ENCODE measurements at regions not wholly inside any gene's neighbourhood (a gene's known extent, or its start where the extent isn't known, plus 50 kb on each side); places are given as distances from the start of the nearest gene placed in this dataset.

DNA sequence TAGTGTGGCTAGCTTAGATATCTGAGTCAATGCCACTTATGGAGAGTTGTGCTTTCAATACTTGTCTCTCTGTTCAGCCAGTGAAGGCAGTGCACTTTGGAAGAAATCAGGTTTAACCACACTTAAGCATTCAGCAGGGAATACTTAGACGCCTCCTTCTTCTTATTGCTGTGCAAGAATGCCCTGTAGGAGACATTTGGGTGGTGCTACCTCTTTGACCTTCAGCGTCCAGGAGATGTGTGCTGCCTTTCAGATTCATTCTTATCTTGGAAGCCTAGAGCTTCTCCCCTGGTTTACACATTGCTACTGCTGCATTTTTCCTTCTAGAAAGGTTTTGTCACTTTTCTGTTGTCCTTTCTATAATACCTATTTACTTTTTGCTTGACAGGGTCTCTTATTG lies 350.5 kb downstream of the ARL6IP6 start:
- DNase-seq (ENCODE audit: low spot score) = no peak
- TF ChIP-seq, protein P1, sequence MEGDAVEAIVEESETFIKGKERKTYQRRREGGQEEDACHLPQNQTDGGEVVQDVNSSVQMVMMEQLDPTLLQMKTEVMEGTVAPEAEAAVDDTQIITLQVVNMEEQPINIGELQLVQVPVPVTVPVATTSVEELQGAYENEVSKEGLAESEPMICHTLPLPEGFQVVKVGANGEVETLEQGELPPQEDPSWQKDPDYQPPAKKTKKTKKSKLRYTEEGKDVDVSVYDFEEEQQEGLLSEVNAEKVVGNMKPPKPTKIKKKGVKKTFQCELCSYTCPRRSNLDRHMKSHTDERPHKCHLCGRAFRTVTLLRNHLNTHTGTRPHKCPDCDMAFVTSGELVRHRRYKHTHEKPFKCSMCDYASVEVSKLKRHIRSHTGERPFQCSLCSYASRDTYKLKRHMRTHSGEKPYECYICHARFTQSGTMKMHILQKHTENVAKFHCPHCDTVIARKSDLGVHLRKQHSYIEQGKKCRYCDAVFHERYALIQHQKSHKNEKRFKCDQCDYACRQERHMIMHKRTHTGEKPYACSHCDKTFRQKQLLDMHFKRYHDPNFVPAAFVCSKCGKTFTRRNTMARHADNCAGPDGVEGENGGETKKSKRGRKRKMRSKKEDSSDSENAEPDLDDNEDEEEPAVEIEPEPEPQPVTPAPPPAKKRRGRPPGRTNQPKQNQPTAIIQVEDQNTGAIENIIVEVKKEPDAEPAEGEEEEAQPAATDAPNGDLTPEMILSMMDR (IDR thresholded peaks at IDR 0.05; ENCODE audit: extremely low read depth, missing control alignments) = no peak

DNA sequence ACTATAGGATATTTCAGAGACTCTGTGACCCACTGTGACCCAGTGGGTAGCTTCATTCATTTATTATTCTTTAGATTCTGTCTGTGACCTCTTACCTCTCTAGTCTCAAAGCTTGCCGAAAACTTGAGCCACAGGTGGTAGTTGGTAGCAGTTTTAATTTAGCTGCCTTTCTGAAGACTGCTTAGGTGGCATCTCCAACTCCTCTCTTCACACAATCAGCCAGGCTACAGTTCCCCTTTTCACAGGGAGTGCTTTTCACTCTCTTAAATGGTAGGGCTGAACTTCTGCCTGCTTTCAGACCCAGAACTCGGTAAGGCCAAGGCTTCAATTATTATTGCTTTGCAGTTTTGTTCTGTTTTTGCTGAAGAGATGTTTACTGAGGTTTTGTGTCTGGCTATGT lies 349.6 kb downstream of the ARL6IP6 start:
- TF ChIP-seq, protein P1 (IDR thresholded peaks at IDR 0.05; ENCODE audit: extremely low read depth, missing control alignments) = no peak
- no peak for DNase-seq (ENCODE audit: low spot score)

DNA sequence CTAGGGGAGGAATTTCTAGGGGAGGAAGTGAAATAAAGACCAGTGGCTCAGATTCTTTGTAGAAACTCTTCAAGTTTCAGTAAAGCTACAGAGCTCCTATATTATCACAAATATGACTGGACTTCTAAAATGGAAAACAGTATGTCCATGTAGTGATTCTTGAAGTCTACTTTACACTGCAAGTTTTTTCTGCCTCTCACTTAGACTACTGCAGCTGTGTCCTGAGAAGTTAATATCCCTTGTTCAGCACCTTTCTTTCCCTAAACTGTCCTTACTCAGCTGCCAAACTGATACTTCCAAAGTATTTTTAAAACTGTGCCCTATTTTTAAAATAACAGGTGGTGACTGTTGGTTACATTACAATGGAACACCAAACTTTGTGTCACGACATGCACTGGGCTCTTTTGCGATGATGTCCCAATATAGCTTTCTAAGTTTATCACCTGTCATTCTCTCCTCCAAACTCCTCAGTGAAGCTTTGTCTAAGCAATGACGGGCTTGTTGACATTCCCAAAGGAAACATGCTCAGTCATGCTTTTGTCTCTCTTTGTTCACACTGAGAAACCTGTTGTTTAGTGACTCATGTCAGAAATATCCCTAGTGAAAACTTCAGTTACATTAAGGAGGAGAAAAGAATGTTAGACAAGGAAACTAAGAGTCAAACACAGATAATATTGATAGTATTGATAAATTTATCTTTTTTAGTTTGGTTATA lies 341.1 kb downstream of the ARL6IP6 start:
- DNase-seq (ENCODE audit: low spot score) = no peak
- TF ChIP-seq, protein P1 (IDR thresholded peaks at IDR 0.05; ENCODE audit: extremely low read depth, missing control alignments) = no peak

DNA sequence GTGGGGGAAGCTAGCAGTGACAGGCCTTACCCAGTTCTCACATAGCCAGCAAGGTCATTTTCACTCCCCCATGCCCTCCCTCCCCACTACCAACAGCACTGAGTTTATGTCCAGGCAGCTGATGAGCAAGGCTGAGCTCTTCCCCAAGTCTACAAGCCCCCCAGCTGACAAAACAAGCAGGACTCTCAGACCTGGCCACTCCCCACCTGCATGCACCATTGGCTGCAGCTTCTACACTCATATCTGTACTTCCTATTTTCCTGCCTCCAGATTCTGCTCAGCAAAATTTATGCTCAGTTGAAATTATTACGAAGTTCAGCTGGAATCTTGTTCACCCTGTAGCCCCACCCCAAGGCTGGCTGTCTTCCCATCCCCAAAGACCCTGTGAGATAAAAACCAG lies 339.3 kb downstream of the ARL6IP6 start:
- no peak for DNase-seq (ENCODE audit: low spot score)
- TF ChIP-seq, protein P1 (IDR thresholded peaks at IDR 0.05; ENCODE audit: extremely low read depth, missing control alignments) = no peak

DNA sequence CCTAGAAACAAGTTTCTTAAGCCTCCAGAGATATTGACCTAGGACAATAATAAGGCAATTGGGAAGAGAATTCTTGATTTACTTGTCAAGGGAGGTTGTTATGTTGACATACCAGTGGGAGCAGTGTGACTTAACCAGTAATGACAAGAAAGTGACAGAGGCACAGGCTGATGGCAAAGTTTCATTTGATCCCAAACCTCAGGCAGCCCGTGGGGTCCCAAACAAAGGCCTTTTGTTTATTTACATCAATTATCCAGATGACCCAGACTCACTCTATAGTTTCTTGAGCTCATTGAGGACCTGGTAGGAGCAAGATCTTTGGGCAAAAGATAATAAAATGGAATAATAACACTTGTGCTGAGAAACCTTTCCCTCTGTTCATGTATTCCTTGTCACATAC lies 336.8 kb downstream of the ARL6IP6 start:
- TF ChIP-seq, protein P1 (IDR thresholded peaks at IDR 0.05; ENCODE audit: extremely low read depth, missing control alignments) = no peak
- no peak for DNase-seq (ENCODE audit: low spot score)

DNA sequence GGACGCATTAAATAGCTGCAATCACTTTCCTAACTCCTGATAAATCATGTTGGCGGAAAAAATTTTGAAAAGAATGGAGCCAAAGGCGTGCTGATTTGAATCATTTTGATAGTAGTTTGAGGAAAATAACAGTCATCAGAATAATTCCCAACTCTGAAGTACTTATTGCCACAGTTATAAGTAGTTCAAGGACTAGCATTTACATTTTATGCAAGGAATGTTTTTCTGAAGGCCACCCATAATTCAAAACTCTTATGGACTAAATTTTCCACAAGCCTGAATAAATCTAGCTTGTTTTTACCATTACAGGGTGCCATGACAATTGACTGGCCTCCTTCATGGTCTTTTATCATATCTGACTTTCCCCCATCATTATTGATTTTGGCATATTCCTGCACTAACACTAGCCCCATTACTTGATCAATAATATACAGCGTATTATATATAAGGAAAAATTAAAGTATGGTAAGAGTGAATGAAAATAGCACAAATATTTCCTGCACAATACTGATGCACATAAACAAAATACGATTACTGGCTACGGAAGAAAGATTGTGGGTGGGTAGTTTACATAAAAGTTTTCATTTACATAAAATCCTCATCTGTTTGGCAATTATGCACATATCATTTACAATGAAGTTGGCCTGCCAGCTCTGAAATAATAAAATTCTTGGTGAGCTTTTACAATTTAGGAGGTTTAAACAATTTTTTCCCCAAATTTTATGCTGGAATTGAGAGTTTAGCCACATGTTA lies 334.6 kb downstream of the ARL6IP6 start:
- DNase-seq (ENCODE audit: low spot score) = no peak
- TF ChIP-seq, protein P1 (IDR thresholded peaks at IDR 0.05; ENCODE audit: extremely low read depth, missing control alignments) = no peak

DNA sequence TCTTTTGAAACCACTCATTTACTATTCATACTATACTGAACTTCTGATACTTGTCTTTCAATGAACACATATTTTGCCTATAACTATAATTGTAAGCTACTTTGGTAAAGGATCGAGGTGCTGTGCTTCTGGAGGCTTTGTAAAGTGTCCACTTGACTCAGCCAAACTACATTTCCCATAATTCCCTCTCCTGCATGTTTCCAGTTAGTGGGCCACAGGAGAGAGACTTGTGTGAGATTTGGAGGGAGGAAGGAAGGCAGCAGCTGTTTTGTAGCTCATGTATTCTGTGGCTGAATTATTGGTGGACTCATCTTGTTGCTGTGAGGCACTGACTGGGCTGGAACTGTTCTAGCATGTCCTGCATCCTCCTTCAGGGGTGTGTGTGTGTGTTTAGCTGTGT lies 328.8 kb downstream of the ARL6IP6 start:
- DNase-seq (ENCODE audit: low spot score) = no peak
- TF ChIP-seq, protein P1 (IDR thresholded peaks at IDR 0.05; ENCODE audit: extremely low read depth, missing control alignments) = no peak
